PC-9 (cell line): ENCODE measurements at regions not wholly inside any gene's neighbourhood (a gene's known extent, or its start where the extent isn't known, plus 50 kb on each side); places are given as distances from the start of the nearest gene placed in this dataset.

ENCODE experiments used
- BruUV-seq: library from RNA; stranded (reverse); fragments of 400-500 nt; replicated peaks from 2 replicates; lab custom pipeline; 2021; lab: Mats Ljungman, UMichigan
- CTCF ChIA-PET: fragments of 300-600 bp; sonication (Branson Sonifier 250); formaldehyde crosslinking; loops from one replicate; lab custom pipeline; 2022; ENCODE audit warnings: antibody characterized with exemption; lab: Charles Lee
- POLR2A ChIA-PET: fragments of 300-600 bp; sonication (Branson Sonifier 250); formaldehyde crosslinking; loops from one replicate; lab custom pipeline; 2022; ENCODE audit warnings: antibody characterized with exemption; ENCODE audit not compliant: unreplicated experiment; lab: Charles Lee
- DNase-seq, 2 experiments: peaks; one replicate each; pipeline versions ENCODE4 v3.0.0 to v3.0.0-alpha.2; 2015 to 2022; ENCODE audit warnings: mixed read lengths in 1 of 2
- H2AFZ ChIP-seq: fragments of 200-600 bp; sonication (generic); 2 replicates; pipeline ENCODE4 v1.8.1; 2017; ENCODE audit warnings: antibody characterized with exemption
- H3F3A ChIP-seq: fragments of 200-600 bp; sonication (generic); 2 replicates; pipeline ENCODE4 v1.8.1; 2017; ENCODE audit warnings: antibody characterized with exemption, mild to moderate bottlenecking, low read depth; ENCODE audit not compliant: insufficient read depth
- H3K27ac ChIP-seq: fragments of 200-600 bp; sonication (generic); 2 replicates; pipeline ENCODE4 v1.6.1; 2016; ENCODE audit warnings: mixed run types
- H3K27me3 ChIP-seq: fragments of 200-600 bp; sonication (generic); 2 replicates; pipeline ENCODE4 v1.6.1; 2016; ENCODE audit warnings: low read depth, mixed run types; ENCODE audit not compliant: insufficient read depth
- H3K36me3 ChIP-seq: fragments of 200-600 bp; sonication (generic); 2 replicates; pipeline ENCODE4 v1.6.1; 2016; ENCODE audit warnings: low read depth, mixed run types
- H3K4me1 ChIP-seq: fragments of 200-600 bp; sonication (generic); replicated peaks from 2 replicates; pipeline ENCODE4 v1.6.1; 2016; ENCODE audit warnings: mixed run types; ENCODE audit not compliant: insufficient read depth
- H3K4me2 ChIP-seq: fragments of 200-600 bp; sonication (generic); 2 replicates; pipeline ENCODE4 v1.6.1; 2017; ENCODE audit warnings: mixed run types
- H3K4me3 ChIP-seq: fragments of 200-600 bp; sonication (generic); 2 replicates; pipeline ENCODE4 v1.6.1; 2016; ENCODE audit warnings: mixed run types
- H3K79me2 ChIP-seq: fragments of 200-600 bp; sonication (generic); 2 replicates; pipeline ENCODE4 v1.6.1; 2017; ENCODE audit warnings: low read depth, mixed run types
- H3K9me2 ChIP-seq: fragments of 200-600 bp; sonication (generic); 2 replicates; pipeline ENCODE4 v1.8.1; 2017; ENCODE audit warnings: mild to moderate bottlenecking; ENCODE audit not compliant: insufficient read depth
- H3K9me3 ChIP-seq: fragments of 200-600 bp; sonication (generic); 2 replicates; pipeline ENCODE4 v1.8.1; 2016; ENCODE audit warnings: low read depth; ENCODE audit not compliant: insufficient read depth
- H4K20me1 ChIP-seq: fragments of 200-600 bp; sonication (generic); 2 replicates; pipeline ENCODE4 v1.8.1; 2017; ENCODE audit not compliant: insufficient read depth
- CTCF ChIP-seq: fragments of 200-600 bp; sonication (generic); conservative IDR thresholded peaks from 2 replicates; pipeline ENCODE4 v1.6.1; 2017; ENCODE audit warnings: mixed run types, antibody characterized with exemption, mild to moderate bottlenecking, moderate library complexity
- EZH2 ChIP-seq: fragments of 200-600 bp; sonication (generic); IDR thresholded peaks from 2 replicates; pipeline ENCODE4 v1.8.0; 2017; ENCODE audit warnings: antibody characterized with exemption, low read depth
- intact Hi-C: fragments of 100-400 bp; cut with micrococcal nuclease; formaldehyde crosslinking; loops from one replicate; pipeline ENCODE4 v1.10.0; 2022; ENCODE audit not compliant: unreplicated experiment

- Histone ChIP-seq H3K9me3 (no peaks in the 10 kb centered on the region), H3K27me3 (no peaks in the 10 kb centered on the region), H3K79me2 (no peaks in the 10 kb centered on the region), H3K36me3 (no peaks in the 10 kb centered on the region), H3K4me1 (no peaks in the 10 kb centered on the region), H3K4me3 (no peak overlapping the region), H3K27ac (no peak overlapping the region), H3F3A (no peaks in the 10 kb centered on the region), H3K4me2 (no peak overlapping the region), H4K20me1 (no peaks in the 10 kb centered on the region), H3K9me2 (no peaks in the 10 kb centered on the region), H2AFZ (no peak overlapping the region)
- no peak for DNase-seq
- ChIA-PET POLR2A (interaction anchor here (0.7 kb wide), 1 partner anchor 65 kb away, joined by 6 read pairs; no protein-coding TSS in a partner anchor), CTCF (no interaction called here)
- BruUV-seq = no TSS peak
- intact Hi-C loops = no loop called here
- no peak for TF ChIP-seq EZH2
- TF ChIP-seq CTCF = no peak
Observed at GRCh38 chr3:165518346-165518745, 318.9 kb downstream of the BCHE start.

GRCh38 chr3:165513715-165514701 is 317.8 kb upstream of the SLITRK3 start:
- Histone ChIP-seq H3K9me3 (no peaks in the 10 kb centered on the region; the same call in 1 of the 2 replicates), H3K79me2 (no peaks in the 10 kb centered on the region), H3K4me3 (no peak overlapping the region), H3K36me3 (no peaks in the 10 kb centered on the region), H3K27ac (no peak overlapping the region), H4K20me1 (no peaks in the 10 kb centered on the region), H2AFZ (no peak overlapping the region), H3K4me1 (no peaks in the 10 kb centered on the region), H3K9me2 (no peaks in the 10 kb centered on the region), H3K4me2 (no peak overlapping the region), H3F3A (no peaks in the 10 kb centered on the region), H3K27me3 (no peaks in the 10 kb centered on the region)
- DNase-seq = no peak
- CTCF ChIA-PET = no interaction called here
- POLR2A ChIA-PET = no interaction called here
- intact Hi-C loops = no loop called here
- no TSS peak for BruUV-seq
- TF ChIP-seq CTCF (no peak), EZH2 (no peak)

- DNase-seq = no peak
- Histone ChIP-seq H3K9me2 (no peaks in the 10 kb centered on the region), H3K4me3 (no peak overlapping the region), H3K9me3 (no peaks in the 10 kb centered on the region; the same call in 1 of the 2 replicates), H3K4me1 (no peaks in the 10 kb centered on the region), H2AFZ (no peak overlapping the region), H3K79me2 (no peaks in the 10 kb centered on the region), H3K27me3 (no peaks in the 10 kb centered on the region), H3K27ac (no peak overlapping the region), H3K36me3 (no peaks in the 10 kb centered on the region), H3K4me2 (no peak overlapping the region), H3F3A (no peaks in the 10 kb centered on the region), H4K20me1 (no peaks in the 10 kb centered on the region)
- CTCF ChIA-PET = no interaction called here
- no TSS peak for BruUV-seq
- TF ChIP-seq CTCF (no peak), EZH2 (no peak)
- POLR2A ChIA-PET = no interaction called here
- intact Hi-C loops = no loop called here
Observed at GRCh38 chr3:165507576-165507975, 311.4 kb upstream of the SLITRK3 start.
